ENCODE measurements at regions not wholly inside any gene's neighbourhood (a gene's known extent, or its start where the extent isn't known, plus 50 kb on each side); places are given as distances from the start of the nearest gene placed in this dataset.

- no peaks in the 10 kb centered on the region for H4K20me1 ChIP-seq (ENCODE audit: control insufficient read depth, insufficient read depth, low read length, poor library complexity, severe bottlenecking)
- DNase-seq (no peak), ATAC-seq (ENCODE audit: low read depth) (no peak)
- 100% methylated on average over 1 of the region's 2 CpGs for WGBS (ENCODE audit: insufficient coverage)
- H3K4me3 Mint-ChIP-seq = no peak overlapping the region
- no peak overlapping the region for H3K4me2 ChIP-seq (replicated peaks; ENCODE audit: low read depth, low read length, poor library complexity, severe bottlenecking)
- H3K27me3 ChIP-seq (replicated peaks in 1 of 4; ENCODE audit: control extremely low read depth in 1 of 4, control insufficient read depth in 3 of 4, insufficient read depth in 4 of 4, low read length in 3 of 4) = no peaks in the 10 kb centered on the region
- no peaks in the 10 kb centered on the region for H3K4me1 ChIP-seq (ENCODE audit: control insufficient read depth in 2 of 2, insufficient read depth in 2 of 2, low read length in 2 of 2)
- H3K36me3 ChIP-seq (replicated peaks in 1 of 2; ENCODE audit: control extremely low read depth in 1 of 2, control insufficient read depth in 1 of 2, extremely low read depth in 1 of 2, insufficient read depth in 2 of 2, low read length in 1 of 2) = no peaks in the 10 kb centered on the region
- intact Hi-C loops (cut with micrococcal nuclease) = no loop called here
- no peaks in the 10 kb centered on the region for H3K27me3 Mint-ChIP-seq
- no peak overlapping the region for H3K4me3 ChIP-seq (ENCODE audit: control extremely low read depth in 1 of 5, extremely low read depth in 1 of 5, insufficient read depth in 1 of 5, low read depth in 2 of 5, low read length in 4 of 5)
- ChIA-PET POLR2A (no interaction called here), CTCF (no interaction called here)
- no peaks in the 10 kb centered on the region for H3K4me1 Mint-ChIP-seq
- H2AFZ ChIP-seq (ENCODE audit: insufficient read depth, low read depth, low read length, poor library complexity, severe bottlenecking) = no peak overlapping the region
- TF ChIP-seq, protein P1, sequence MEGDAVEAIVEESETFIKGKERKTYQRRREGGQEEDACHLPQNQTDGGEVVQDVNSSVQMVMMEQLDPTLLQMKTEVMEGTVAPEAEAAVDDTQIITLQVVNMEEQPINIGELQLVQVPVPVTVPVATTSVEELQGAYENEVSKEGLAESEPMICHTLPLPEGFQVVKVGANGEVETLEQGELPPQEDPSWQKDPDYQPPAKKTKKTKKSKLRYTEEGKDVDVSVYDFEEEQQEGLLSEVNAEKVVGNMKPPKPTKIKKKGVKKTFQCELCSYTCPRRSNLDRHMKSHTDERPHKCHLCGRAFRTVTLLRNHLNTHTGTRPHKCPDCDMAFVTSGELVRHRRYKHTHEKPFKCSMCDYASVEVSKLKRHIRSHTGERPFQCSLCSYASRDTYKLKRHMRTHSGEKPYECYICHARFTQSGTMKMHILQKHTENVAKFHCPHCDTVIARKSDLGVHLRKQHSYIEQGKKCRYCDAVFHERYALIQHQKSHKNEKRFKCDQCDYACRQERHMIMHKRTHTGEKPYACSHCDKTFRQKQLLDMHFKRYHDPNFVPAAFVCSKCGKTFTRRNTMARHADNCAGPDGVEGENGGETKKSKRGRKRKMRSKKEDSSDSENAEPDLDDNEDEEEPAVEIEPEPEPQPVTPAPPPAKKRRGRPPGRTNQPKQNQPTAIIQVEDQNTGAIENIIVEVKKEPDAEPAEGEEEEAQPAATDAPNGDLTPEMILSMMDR (IDR thresholded peaks at IDR 0.05) = no peak
- no peak for TF ChIP-seq EZH2 (IDR thresholded peaks at IDR 0.05; ENCODE audit: borderline replicate concordance, insufficient read depth, low read depth, low read length, poor library complexity, severe bottlenecking)
- H3K27ac Mint-ChIP-seq = no peak overlapping the region
- no peak overlapping the region for H3K9ac ChIP-seq (ENCODE audit: low read length)
- no peak overlapping the region for H3K27ac ChIP-seq (ENCODE audit: low read length in 2 of 2)
- H3K79me2 ChIP-seq (ENCODE audit: control insufficient read depth, insufficient read depth, low read length) = no peaks in the 10 kb centered on the region
- no peaks in the 10 kb centered on the region for H3K9me3 ChIP-seq (ENCODE audit: control extremely low read depth in 1 of 3, control insufficient read depth in 2 of 3, insufficient read depth in 1 of 3, low read length in 2 of 3)
- no peaks in the 10 kb centered on the region for H3K9me3 Mint-ChIP-seq (ENCODE audit: insufficient read depth)
Measured at GRCh38 chr1:233737341-233737740, 123.4 kb downstream of the KCNK1 start.

GRCh38 chr1:233738396-233738795 is 124.5 kb downstream of the KCNK1 start:
- DNase-seq = no peak

More at GRCh38 chr1:233738396-233738795, 124.5 kb downstream of the KCNK1 start:
- Histone ChIP-seq H3K27me3 (replicated peaks in 1 of 4; ENCODE audit: control extremely low read depth in 1 of 4, control insufficient read depth in 3 of 4, insufficient read depth in 4 of 4, low read length in 3 of 4) (no peaks in the 10 kb centered on the region), H3K4me3 (ENCODE audit: control extremely low read depth in 1 of 5, extremely low read depth in 1 of 5, insufficient read depth in 1 of 5, low read depth in 2 of 5, low read length in 4 of 5) (no peak overlapping the region), H3K4me1 (ENCODE audit: control insufficient read depth in 2 of 2, insufficient read depth in 2 of 2, low read length in 2 of 2) (no peaks in the 10 kb centered on the region), H2AFZ (ENCODE audit: insufficient read depth, low read depth, low read length, poor library complexity, severe bottlenecking) (no peak overlapping the region), H3K4me2 (replicated peaks; ENCODE audit: low read depth, low read length, poor library complexity, severe bottlenecking) (no peak overlapping the region), H3K79me2 (ENCODE audit: control insufficient read depth, insufficient read depth, low read length) (no peaks in the 10 kb centered on the region), H4K20me1 (ENCODE audit: control insufficient read depth, insufficient read depth, low read length, poor library complexity, severe bottlenecking) (no peaks in the 10 kb centered on the region), H3K9ac (ENCODE audit: low read length) (no peak overlapping the region), H3K36me3 (replicated peaks in 1 of 2; ENCODE audit: control extremely low read depth in 1 of 2, control insufficient read depth in 1 of 2, extremely low read depth in 1 of 2, insufficient read depth in 2 of 2, low read length in 1 of 2) (no peaks in the 10 kb centered on the region), H3K27ac (ENCODE audit: low read length in 2 of 2) (no peak overlapping the region), H3K9me3 (ENCODE audit: control extremely low read depth in 1 of 3, control insufficient read depth in 2 of 3, insufficient read depth in 1 of 3, low read length in 2 of 3) (no peaks in the 10 kb centered on the region)
- WGBS (ENCODE audit: insufficient coverage) = 100% methylated on average over 2 of the region's 8 CpGs
- no peaks in the 10 kb centered on the region for H3K9me3 Mint-ChIP-seq (ENCODE audit: insufficient read depth)
- H3K4me1 Mint-ChIP-seq = no peaks in the 10 kb centered on the region
- CTCF ChIA-PET = no interaction called here
- intact Hi-C loops (cut with micrococcal nuclease) = no loop called here
- no peak for TF ChIP-seq EZH2 (IDR thresholded peaks at IDR 0.05; ENCODE audit: borderline replicate concordance, insufficient read depth, low read depth, low read length, poor library complexity, severe bottlenecking)
- TF ChIP-seq, protein P1 (IDR thresholded peaks at IDR 0.05) = no peak
- H3K27me3 Mint-ChIP-seq = no peaks in the 10 kb centered on the region
- no peak for ATAC-seq (ENCODE audit: low read depth)
- POLR2A ChIA-PET = no interaction called here
- no peak overlapping the region for H3K4me3 Mint-ChIP-seq
- H3K27ac Mint-ChIP-seq = no peak overlapping the region

All from B cell (primary cell).